H1 (cell line): ENCODE measurements at regions not wholly inside any gene's neighbourhood (a gene's known extent, or its start where the extent isn't known, plus 50 kb on each side); places are given as distances from the start of the nearest gene placed in this dataset.

Experiments
- JUN ChIP-seq: IDR thresholded peaks from 2 replicates; pipeline ENCODE4 v1.6.1; 2011; ENCODE audit warnings: low read depth, mild to moderate bottlenecking, improper control_type of control experiment, low read length
- TAF1 ChIP-seq: IDR thresholded peaks from 2 replicates; pipeline ENCODE4 v1.6.1; 2011; ENCODE audit warnings: mild to moderate bottlenecking, low read depth, low read length

GRCh38 chr4:66279084-66279483, 608.8 kb upstream of the EPHA5 start (continued):
- TF ChIP-seq JUN = no peak
- TF ChIP-seq TAF1 = no peak
